ENCODE measurements at regions not wholly inside any gene's neighbourhood (a gene's known extent, or its start where the extent isn't known, plus 50 kb on each side); places are given as distances from the start of the nearest gene placed in this dataset.
"Not testable (repeated sequence)": the region's sequence is repeated elsewhere in the genome, so short reads cannot be mapped to it uniquely, and the experiment has no call there.

- Histone ChIP-seq H3K36me3 (ENCODE audit: control insufficient read depth in 2 of 2, extremely low read depth in 1 of 2, insufficient read depth in 2 of 2, low read length in 2 of 2) (no peaks in the 10 kb centered on the region), H2AFZ (ENCODE audit: control insufficient read depth, low read length) (no peak overlapping the region), H3K27me3 (ENCODE audit: control insufficient read depth, extremely low read depth, insufficient read depth, low read length) (no peaks in the 10 kb centered on the region), H3K4me1 (ENCODE audit: control insufficient read depth, extremely low read depth, insufficient read depth, low read length) (no peaks in the 10 kb centered on the region), H3K4me3 (ENCODE audit: control insufficient read depth in 2 of 3, extremely low read depth in 1 of 3, insufficient read depth in 2 of 3, low read depth in 1 of 3, low read length in 3 of 3) (no peak overlapping the region), H3K79me2 (ENCODE audit: control insufficient read depth, insufficient read depth, low read length) (no peaks in the 10 kb centered on the region), H4K20me1 (ENCODE audit: control insufficient read depth, extremely low read depth, insufficient read depth, low read length) (no peaks in the 10 kb centered on the region), H3K9ac (ENCODE audit: control insufficient read depth, extremely low read depth, insufficient read depth, low read length) (no peak overlapping the region), H3K9me3 (ENCODE audit: control insufficient read depth, low read depth, low read length) (no peaks in the 10 kb centered on the region), H3K27ac (ENCODE audit: control insufficient read depth, insufficient read depth, low read length) (no peak overlapping the region), H3K9me1 (ENCODE audit: control insufficient read depth, extremely low read depth, insufficient read depth, low read length) (no peaks in the 10 kb centered on the region), H3K4me2 (ENCODE audit: control insufficient read depth, extremely low read depth, insufficient read depth, low read depth, low read length) (no peak overlapping the region)
- no peak for TF ChIP-seq CTCF (optimal IDR thresholded peaks at IDR 0.05 in 1 of 3, IDR thresholded peaks at IDR 0.05 in 1 of 3, conservative IDR thresholded peaks at IDR 0.05 in 1 of 3; ENCODE audit: extremely low read depth in 1 of 3, insufficient read depth in 2 of 3, low read length in 3 of 3)
- TF ChIP-seq EZH2 (IDR thresholded peaks at IDR 0.05; ENCODE audit: low read length) = no peak
- FAIRE-seq (no peak), DNase-seq (ENCODE audit: low read depth, low spot score) (no peak)
- dilution Hi-C loops (cut with MboI; ENCODE audit: extremely low pct_ligation_motif_present, low sequenced_read_pairs) = no loop called here
These were observed 291.0 kb upstream of the PRR16 start for GRCh38 chr5:120173125-120173524.

GRCh38 chr5:120174089-120174488 is 290.0 kb upstream of the PRR16 start:
- TF ChIP-seq CTCF (optimal IDR thresholded peaks at IDR 0.05 in 1 of 3, IDR thresholded peaks at IDR 0.05 in 1 of 3, conservative IDR thresholded peaks at IDR 0.05 in 1 of 3; ENCODE audit: extremely low read depth in 1 of 3, insufficient read depth in 2 of 3, low read length in 3 of 3) = no peak
- no peak for TF ChIP-seq EZH2 (IDR thresholded peaks at IDR 0.05; ENCODE audit: low read length)
- H2AFZ ChIP-seq (ENCODE audit: control insufficient read depth, low read length) = no peak overlapping the region
- FAIRE-seq = no peak

GRCh38 chr5:120181238-120181637 is 282.9 kb upstream of the PRR16 start:
- DNase-seq (ENCODE audit: low read depth, low spot score); H3K27ac ChIP-seq (ENCODE audit: control insufficient read depth, insufficient read depth, low read length); H3K4me2 ChIP-seq (ENCODE audit: control insufficient read depth, extremely low read depth, insufficient read depth, low read depth, low read length); H3K9ac ChIP-seq (ENCODE audit: control insufficient read depth, extremely low read depth, insufficient read depth, low read length); dilution Hi-C loops (cut with MboI; ENCODE audit: extremely low pct_ligation_motif_present, low sequenced_read_pairs); H3K4me3 ChIP-seq (ENCODE audit: control insufficient read depth in 2 of 3, extremely low read depth in 1 of 3, insufficient read depth in 2 of 3, low read depth in 1 of 3, low read length in 3 of 3); H4K20me1 ChIP-seq (ENCODE audit: control insufficient read depth, extremely low read depth, insufficient read depth, low read length); H3K27me3 ChIP-seq (ENCODE audit: control insufficient read depth, extremely low read depth, insufficient read depth, low read length); H3K9me1 ChIP-seq (ENCODE audit: control insufficient read depth, extremely low read depth, insufficient read depth, low read length); H3K36me3 ChIP-seq (ENCODE audit: control insufficient read depth in 2 of 2, extremely low read depth in 1 of 2, insufficient read depth in 2 of 2, low read length in 2 of 2); H3K9me3 ChIP-seq (ENCODE audit: control insufficient read depth, low read depth, low read length); H3K4me1 ChIP-seq (ENCODE audit: control insufficient read depth, extremely low read depth, insufficient read depth, low read length); FAIRE-seq; H3K79me2 ChIP-seq (ENCODE audit: control insufficient read depth, insufficient read depth, low read length); H2AFZ ChIP-seq (ENCODE audit: control insufficient read depth, low read length): not testable (repeated sequence)

More at GRCh38 chr5:120174089-120174488, 290.0 kb upstream of the PRR16 start:
- H3K27ac ChIP-seq (ENCODE audit: control insufficient read depth, insufficient read depth, low read length) = no peak overlapping the region
- H3K79me2 ChIP-seq (ENCODE audit: control insufficient read depth, insufficient read depth, low read length) = no peaks in the 10 kb centered on the region
- H3K36me3 ChIP-seq (ENCODE audit: control insufficient read depth in 2 of 2, extremely low read depth in 1 of 2, insufficient read depth in 2 of 2, low read length in 2 of 2) = no peaks in the 10 kb centered on the region
- H3K9ac ChIP-seq (ENCODE audit: control insufficient read depth, extremely low read depth, insufficient read depth, low read length) = no peak overlapping the region
- no peaks in the 10 kb centered on the region for H4K20me1 ChIP-seq (ENCODE audit: control insufficient read depth, extremely low read depth, insufficient read depth, low read length)
- no peaks in the 10 kb centered on the region for H3K27me3 ChIP-seq (ENCODE audit: control insufficient read depth, extremely low read depth, insufficient read depth, low read length)
- H3K9me1 ChIP-seq (ENCODE audit: control insufficient read depth, extremely low read depth, insufficient read depth, low read length) = no peaks in the 10 kb centered on the region
- H3K4me3 ChIP-seq (ENCODE audit: control insufficient read depth in 2 of 3, extremely low read depth in 1 of 3, insufficient read depth in 2 of 3, low read depth in 1 of 3, low read length in 3 of 3) = no peak overlapping the region
- dilution Hi-C loops (cut with MboI; ENCODE audit: extremely low pct_ligation_motif_present, low sequenced_read_pairs) = no loop called here
- no peaks in the 10 kb centered on the region for H3K9me3 ChIP-seq (ENCODE audit: control insufficient read depth, low read depth, low read length)
- H3K4me1 ChIP-seq (ENCODE audit: control insufficient read depth, extremely low read depth, insufficient read depth, low read length) = no peaks in the 10 kb centered on the region
- H3K4me2 ChIP-seq (ENCODE audit: control insufficient read depth, extremely low read depth, insufficient read depth, low read depth, low read length) = no peak overlapping the region
- DNase-seq (ENCODE audit: low read depth, low spot score) = no peak

GRCh38 chr5:120194650-120195049 is 269.4 kb upstream of the PRR16 start:
- H3K4me2 ChIP-seq (ENCODE audit: control insufficient read depth, extremely low read depth, insufficient read depth, low read depth, low read length); H3K9me1 ChIP-seq (ENCODE audit: control insufficient read depth, extremely low read depth, insufficient read depth, low read length); H3K27me3 ChIP-seq (ENCODE audit: control insufficient read depth, extremely low read depth, insufficient read depth, low read length); H3K9me3 ChIP-seq (ENCODE audit: control insufficient read depth, low read depth, low read length); H3K36me3 ChIP-seq (ENCODE audit: control insufficient read depth in 2 of 2, extremely low read depth in 1 of 2, insufficient read depth in 2 of 2, low read length in 2 of 2); H3K79me2 ChIP-seq (ENCODE audit: control insufficient read depth, insufficient read depth, low read length); DNase-seq (ENCODE audit: low read depth, low spot score); H3K4me1 ChIP-seq (ENCODE audit: control insufficient read depth, extremely low read depth, insufficient read depth, low read length); FAIRE-seq; H3K27ac ChIP-seq (ENCODE audit: control insufficient read depth, insufficient read depth, low read length); H4K20me1 ChIP-seq (ENCODE audit: control insufficient read depth, extremely low read depth, insufficient read depth, low read length); H3K9ac ChIP-seq (ENCODE audit: control insufficient read depth, extremely low read depth, insufficient read depth, low read length); H3K4me3 ChIP-seq (ENCODE audit: control insufficient read depth in 2 of 3, extremely low read depth in 1 of 3, insufficient read depth in 2 of 3, low read depth in 1 of 3, low read length in 3 of 3); H2AFZ ChIP-seq (ENCODE audit: control insufficient read depth, low read length); dilution Hi-C loops (cut with MboI; ENCODE audit: extremely low pct_ligation_motif_present, low sequenced_read_pairs): not testable (repeated sequence)
